ENCODE measurements at regions not wholly inside any gene's neighbourhood (a gene's known extent, or its start where the extent isn't known, plus 50 kb on each side); places are given as distances from the start of the nearest gene placed in this dataset.

- H3K27ac ChIP-seq (ENCODE audit: low read depth, low read length, poor library complexity, severe bottlenecking): no peak overlapping the region
- POLR2A ChIA-PET (ENCODE audit: low non-redundant PET): no interaction called here
- no peak for TF ChIP-seq CTCF (conservative IDR thresholded peaks at IDR 0.05; ENCODE audit: low read depth, low read length)
- TF ChIP-seq EZH2 (IDR thresholded peaks at IDR 0.05; ENCODE audit: borderline replicate concordance, low read depth, low read length, poor library complexity, severe bottlenecking): no peak
- no peaks in the 10 kb centered on the region for H3K36me3 ChIP-seq (ENCODE audit: insufficient read depth, low read length, poor library complexity, severe bottlenecking)
- H3K27me3 ChIP-seq (replicated peaks; ENCODE audit: insufficient read depth, low read depth, low read length, poor library complexity): peaks cover 3% of the 10 kb centered on the region
- no peaks in the 10 kb centered on the region for H3K4me1 ChIP-seq (ENCODE audit: insufficient read depth, low read length, poor library complexity, severe bottlenecking)
- BruUV-seq (replicated peaks): no TSS peak
- no peaks in the 10 kb centered on the region for H3K9me3 ChIP-seq (ENCODE audit: low read depth, low read length, poor library complexity, severe bottlenecking)
- intact Hi-C loops (cut with micrococcal nuclease; ENCODE audit: unreplicated experiment): no loop called here
- CTCF ChIA-PET: no interaction called here
- no peak overlapping the region for H3K4me3 ChIP-seq (ENCODE audit: low read depth, low read length, poor library complexity, severe bottlenecking)
- DNase-seq (ENCODE audit: low spot score): no peak
These were observed 257.1 kb upstream of the MAP3K1 start for GRCh38 chr5:56558131-56558745.

- H3K27ac ChIP-seq (ENCODE audit: low read depth, low read length, poor library complexity, severe bottlenecking): no peak overlapping the region
- H3K9me3 ChIP-seq (ENCODE audit: low read depth, low read length, poor library complexity, severe bottlenecking): no peaks in the 10 kb centered on the region
- ChIA-PET CTCF (no interaction called here), POLR2A (ENCODE audit: low non-redundant PET) (no interaction called here)
- intact Hi-C loops (cut with micrococcal nuclease; ENCODE audit: unreplicated experiment): no loop called here
- no peaks in the 10 kb centered on the region for H3K36me3 ChIP-seq (ENCODE audit: insufficient read depth, low read length, poor library complexity, severe bottlenecking)
- no peaks in the 10 kb centered on the region for H3K4me1 ChIP-seq (ENCODE audit: insufficient read depth, low read length, poor library complexity, severe bottlenecking)
- DNase-seq (ENCODE audit: low spot score): no peak
- no TSS peak for BruUV-seq (replicated peaks)
- peaks cover 3% of the 10 kb centered on the region for H3K27me3 ChIP-seq (replicated peaks; ENCODE audit: insufficient read depth, low read depth, low read length, poor library complexity)
- no peak for TF ChIP-seq CTCF (conservative IDR thresholded peaks at IDR 0.05; ENCODE audit: low read depth, low read length)
- TF ChIP-seq EZH2 (IDR thresholded peaks at IDR 0.05; ENCODE audit: borderline replicate concordance, low read depth, low read length, poor library complexity, severe bottlenecking): no peak
- no peak overlapping the region for H3K4me3 ChIP-seq (ENCODE audit: low read depth, low read length, poor library complexity, severe bottlenecking)
These were observed 258.2 kb upstream of the MAP3K1 start for GRCh38 chr5:56557198-56557597.

- Histone ChIP-seq H3K4me1 (ENCODE audit: insufficient read depth, low read length, poor library complexity, severe bottlenecking) (no peaks in the 10 kb centered on the region), H3K36me3 (ENCODE audit: insufficient read depth, low read length, poor library complexity, severe bottlenecking) (no peaks in the 10 kb centered on the region), H3K4me3 (ENCODE audit: low read depth, low read length, poor library complexity, severe bottlenecking) (no peak overlapping the region), H3K27ac (ENCODE audit: low read depth, low read length, poor library complexity, severe bottlenecking) (no peak overlapping the region), H3K9me3 (ENCODE audit: low read depth, low read length, poor library complexity, severe bottlenecking) (no peaks in the 10 kb centered on the region), H3K27me3 (replicated peaks; ENCODE audit: insufficient read depth, low read depth, low read length, poor library complexity) (no peaks in the 10 kb centered on the region)
- intact Hi-C loops (cut with micrococcal nuclease; ENCODE audit: unreplicated experiment): no loop called here
- ChIA-PET POLR2A (ENCODE audit: low non-redundant PET) (no interaction called here), CTCF (no interaction called here)
- no TSS peak for BruUV-seq (replicated peaks)
- DNase-seq (ENCODE audit: low spot score): no peak
- TF ChIP-seq EZH2 (IDR thresholded peaks at IDR 0.05; ENCODE audit: borderline replicate concordance, low read depth, low read length, poor library complexity, severe bottlenecking): no peak
- no peak for TF ChIP-seq CTCF (conservative IDR thresholded peaks at IDR 0.05; ENCODE audit: low read depth, low read length)
These were observed 262.6 kb upstream of the MAP3K1 start for GRCh38 chr5:56552612-56553268.
